ENCODE measurements at regions not wholly inside any gene's neighbourhood (a gene's known extent, or its start where the extent isn't known, plus 50 kb on each side); places are given as distances from the start of the nearest gene placed in this dataset.

DNA sequence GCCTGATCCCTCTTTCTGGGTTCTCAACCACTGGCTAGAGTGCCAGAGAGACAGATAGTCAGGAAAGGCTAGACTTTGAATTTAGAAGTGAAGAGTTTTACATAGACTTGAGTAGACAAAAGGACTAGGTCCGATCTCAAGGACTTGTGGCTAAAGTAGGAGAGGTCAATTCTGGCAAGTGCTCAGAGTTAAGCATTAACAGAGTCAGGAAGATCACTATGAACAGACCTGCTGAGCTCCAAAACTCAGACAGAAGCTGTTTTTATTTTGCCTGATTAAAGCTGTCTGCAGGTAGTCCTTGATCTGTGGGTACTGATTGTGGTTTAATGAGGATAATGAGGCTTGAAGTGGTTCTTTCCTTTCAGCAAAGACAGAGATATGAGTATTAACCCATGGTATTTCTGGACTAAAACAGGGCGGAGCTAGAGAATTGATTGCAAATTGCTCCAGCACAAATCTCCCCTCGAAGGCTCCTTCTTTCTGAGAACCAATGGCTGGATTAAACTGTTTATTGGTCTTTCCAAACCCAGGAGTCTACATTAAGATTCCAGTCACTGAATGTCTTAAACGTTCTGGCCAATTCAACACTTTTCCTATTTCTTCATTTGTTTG is 423.2 kb downstream of the IPMK start:
- DNase-seq: no peak
- in situ Hi-C loops (cut with HindIII; ENCODE audit: low pct_ligation_motif_present, low pct_unique_long_range_greater_than_20kb, low sequenced_read_pairs): no loop called here

DNA sequence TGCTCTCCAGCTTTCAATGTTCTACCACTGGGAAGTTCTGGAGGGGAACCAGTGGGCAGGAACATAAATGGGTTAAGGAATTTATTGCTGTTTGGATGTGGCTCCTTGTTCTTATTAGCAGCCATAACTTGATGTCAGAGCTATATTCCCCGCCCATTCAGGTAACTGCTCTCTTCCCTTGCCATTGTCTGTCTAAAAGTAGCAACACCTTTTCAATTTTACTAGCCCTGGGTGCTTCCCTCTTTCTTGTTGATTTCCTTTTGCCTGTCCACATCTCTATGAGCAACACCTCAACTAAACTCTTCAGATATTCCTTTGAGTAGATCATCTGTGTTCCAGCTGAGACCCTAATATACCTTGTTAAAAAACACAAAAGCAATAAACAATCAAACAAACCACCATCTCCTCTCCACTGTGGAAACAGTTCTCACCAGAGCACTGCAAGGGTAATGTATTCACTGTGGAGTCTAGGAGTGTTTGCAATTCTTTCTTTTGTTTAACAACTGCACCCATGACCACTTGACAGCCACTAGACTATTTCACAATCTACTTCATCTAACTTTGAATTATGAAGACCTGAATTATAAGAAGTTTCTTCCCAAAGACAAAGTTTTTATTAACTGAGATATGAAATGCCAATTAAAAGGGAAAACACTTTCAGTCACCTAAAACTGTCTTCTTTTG is 436.7 kb downstream of the IPMK start:
- in situ Hi-C loops (cut with HindIII; ENCODE audit: low pct_ligation_motif_present, low pct_unique_long_range_greater_than_20kb, low sequenced_read_pairs): no loop called here
- DNase-seq: no peak

DNA sequence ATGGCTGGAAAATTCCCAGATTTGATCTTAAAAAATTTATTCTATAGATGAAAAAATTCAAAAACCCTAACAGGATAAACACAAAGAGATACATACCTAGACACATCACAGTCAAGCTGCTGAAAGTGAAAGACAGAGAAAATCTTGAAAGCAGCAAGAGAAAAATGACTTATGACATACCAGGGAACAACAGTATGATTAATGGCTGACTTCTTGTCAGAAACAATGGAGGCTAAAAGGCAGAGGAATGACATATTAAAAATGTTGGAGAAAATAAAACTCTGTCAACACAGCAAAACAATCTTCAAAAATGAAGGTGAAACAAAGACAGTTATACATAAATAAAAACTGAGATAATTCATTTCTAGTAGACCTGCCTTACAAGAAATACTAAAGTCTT is 442.7 kb downstream of the IPMK start:
- in situ Hi-C loops (cut with HindIII; ENCODE audit: low pct_ligation_motif_present, low pct_unique_long_range_greater_than_20kb, low sequenced_read_pairs): no loop called here
- no peak for DNase-seq

DNA sequence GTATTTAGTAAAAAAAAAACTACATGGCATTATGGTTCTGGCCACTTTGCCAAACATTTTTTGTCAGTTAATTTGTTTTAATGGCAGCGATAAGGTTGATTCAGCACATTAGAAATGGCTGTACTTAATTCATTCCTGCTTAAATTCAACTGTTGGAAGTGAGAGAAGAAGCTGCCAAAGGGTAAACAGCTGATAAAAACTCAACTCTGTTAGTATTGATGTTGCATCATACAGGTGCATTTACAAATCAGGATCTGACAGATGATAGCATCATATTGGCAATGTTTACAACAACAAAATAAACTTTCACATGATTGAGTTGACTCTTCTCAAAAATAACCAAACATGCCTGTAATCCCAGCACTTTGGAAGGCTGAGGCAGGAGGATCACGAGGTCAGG is 444.3 kb downstream of the IPMK start:
- no peak for DNase-seq
- in situ Hi-C loops (cut with HindIII; ENCODE audit: low pct_ligation_motif_present, low pct_unique_long_range_greater_than_20kb, low sequenced_read_pairs): no loop called here

DNA sequence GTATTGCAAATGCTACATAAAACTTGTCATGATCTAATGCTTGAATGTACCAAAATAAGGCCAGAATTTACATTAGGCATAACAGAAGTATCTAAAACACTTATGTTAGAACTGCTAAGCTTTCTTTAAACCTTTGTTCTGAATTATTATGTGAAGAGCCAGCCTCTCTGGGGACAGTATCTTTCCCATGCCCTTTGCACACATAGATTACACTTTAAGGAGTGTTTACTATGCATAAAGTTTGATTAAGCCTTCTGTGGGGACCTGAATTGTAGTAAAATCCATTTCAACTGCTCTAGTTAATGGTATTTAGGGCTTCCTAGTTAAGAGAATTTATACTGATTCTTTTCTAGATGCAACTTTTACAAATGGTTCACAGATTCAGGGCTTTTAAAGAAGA is 444.7 kb downstream of the IPMK start:
- DNase-seq: no peak
- in situ Hi-C loops (cut with HindIII; ENCODE audit: low pct_ligation_motif_present, low pct_unique_long_range_greater_than_20kb, low sequenced_read_pairs): no loop called here

DNA sequence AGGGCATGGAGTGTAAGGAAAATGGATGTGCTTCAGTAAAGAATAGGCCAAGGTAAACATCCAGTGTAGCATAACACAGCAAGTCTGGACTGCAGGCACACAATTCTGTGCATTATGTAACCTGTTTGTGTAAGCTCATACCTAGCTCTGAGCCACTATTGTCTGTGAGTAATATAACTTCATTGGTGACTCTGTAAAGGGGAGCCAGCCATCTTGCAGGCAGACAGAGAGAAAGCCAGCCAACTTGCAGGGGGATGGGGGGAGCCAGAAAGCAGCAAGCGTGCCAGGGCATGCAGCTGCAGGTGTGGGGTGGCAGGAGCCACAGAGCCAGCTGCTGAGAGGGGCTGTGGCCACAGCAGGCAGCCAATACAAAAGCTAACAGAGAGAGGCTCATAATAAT is 449.2 kb downstream of the IPMK start:
- DNase-seq: no peak
- in situ Hi-C loops (cut with HindIII; ENCODE audit: low pct_ligation_motif_present, low pct_unique_long_range_greater_than_20kb, low sequenced_read_pairs): no loop called here

DNA sequence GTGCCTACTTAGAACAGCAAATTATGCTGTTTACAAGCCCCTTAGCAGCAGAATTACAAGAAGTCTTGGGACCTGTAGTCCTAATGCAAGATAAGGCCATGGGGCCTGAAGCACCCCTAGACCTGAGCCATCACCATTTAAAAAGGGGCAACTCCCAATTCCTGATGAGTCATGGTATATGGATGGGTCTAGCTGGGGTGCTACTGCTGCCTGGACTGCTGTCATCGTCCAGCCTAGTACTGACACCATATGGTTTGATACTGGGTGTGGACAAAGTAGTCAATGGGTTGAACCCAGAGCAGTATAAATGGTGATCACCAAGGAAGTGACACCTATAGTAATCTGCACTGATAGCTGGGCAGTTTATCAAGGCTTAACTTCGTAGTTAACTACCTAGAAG is 450.0 kb downstream of the IPMK start:
- in situ Hi-C loops (cut with HindIII; ENCODE audit: low pct_ligation_motif_present, low pct_unique_long_range_greater_than_20kb, low sequenced_read_pairs): no loop called here
- no peak for DNase-seq

DNA sequence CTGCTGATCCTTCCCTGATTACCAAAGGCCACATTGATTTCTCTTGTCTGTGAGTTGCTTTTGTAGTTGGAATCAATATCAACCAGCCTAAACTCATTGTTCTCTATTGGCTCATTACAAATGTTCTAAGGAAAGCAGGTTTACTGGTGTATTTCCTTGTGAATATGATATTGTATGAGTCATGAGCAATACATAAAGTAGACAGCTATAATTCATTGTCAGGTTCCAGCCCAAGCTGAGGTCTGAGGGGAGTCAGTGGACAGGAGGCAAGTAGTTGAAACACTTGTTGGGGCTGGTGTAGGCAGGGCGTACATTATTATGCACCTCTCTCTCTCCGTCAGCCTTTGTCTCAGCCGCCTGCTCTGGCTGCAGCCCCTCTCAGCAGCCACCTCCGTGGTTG is 451.7 kb downstream of the IPMK start:
- no peak for DNase-seq
- in situ Hi-C loops (cut with HindIII; ENCODE audit: low pct_ligation_motif_present, low pct_unique_long_range_greater_than_20kb, low sequenced_read_pairs): no loop called here

DNA sequence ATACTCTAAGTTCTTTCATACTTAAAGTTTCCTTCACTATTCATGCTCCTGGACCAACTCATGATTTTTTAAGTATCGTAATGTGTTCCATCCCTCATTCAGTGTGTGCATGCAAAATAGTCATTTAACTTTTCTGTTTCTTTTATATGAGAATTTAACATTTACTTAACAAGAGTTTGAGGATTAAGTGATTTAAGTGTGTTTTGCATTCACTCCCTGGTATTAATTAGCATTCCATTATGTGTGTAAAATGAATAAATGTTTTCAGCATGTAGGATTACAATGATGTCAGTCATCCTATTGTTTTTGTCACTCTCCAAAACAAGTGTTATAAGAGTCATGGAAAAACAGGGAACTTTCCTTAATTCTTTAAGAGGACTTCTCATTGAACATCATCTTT is 457.7 kb downstream of the IPMK start:
- DNase-seq: no peak
- in situ Hi-C loops (cut with HindIII; ENCODE audit: low pct_ligation_motif_present, low pct_unique_long_range_greater_than_20kb, low sequenced_read_pairs): no loop called here

DNA sequence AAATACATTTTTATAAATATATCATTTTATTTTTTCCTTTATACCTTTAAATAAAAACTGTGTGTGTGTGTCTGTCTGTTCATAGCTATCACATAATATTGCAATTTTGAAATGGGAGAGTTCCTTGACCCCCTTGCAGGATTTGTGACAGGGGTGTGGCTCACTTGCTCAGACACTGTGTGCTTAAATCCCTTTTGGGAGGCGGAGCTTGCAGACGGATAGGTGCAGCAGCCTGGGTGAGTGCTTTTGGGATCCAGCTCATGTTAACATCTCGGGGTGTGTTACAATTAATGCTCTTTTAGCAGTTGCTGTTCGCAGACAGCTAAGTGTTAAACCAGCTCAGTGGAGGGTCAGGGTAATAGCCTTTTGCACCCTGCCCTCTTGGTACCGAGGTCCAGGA is 459.8 kb downstream of the IPMK start:
- no peak for DNase-seq
- in situ Hi-C loops (cut with HindIII; ENCODE audit: low pct_ligation_motif_present, low pct_unique_long_range_greater_than_20kb, low sequenced_read_pairs): no loop called here

DNA sequence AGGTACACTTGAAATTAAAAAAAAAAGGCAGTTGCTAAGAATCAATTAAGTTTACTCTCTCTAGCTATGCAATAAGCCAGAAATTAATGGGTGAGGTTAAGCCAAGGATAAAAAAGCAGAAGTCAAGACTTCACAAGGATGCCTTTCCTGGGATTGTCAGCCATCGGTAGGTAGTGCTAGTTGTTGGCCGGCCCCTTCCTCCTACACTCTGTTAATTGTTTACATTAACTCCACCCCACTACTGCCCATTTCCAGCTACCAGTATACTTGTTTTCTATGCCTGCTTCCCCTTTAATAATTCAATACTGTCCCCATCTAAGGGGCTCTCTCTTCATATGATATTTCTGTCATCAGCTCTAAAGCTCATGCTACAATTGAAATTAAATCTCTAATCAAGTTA is 461.0 kb downstream of the IPMK start:
- no peak for DNase-seq
- in situ Hi-C loops (cut with HindIII; ENCODE audit: low pct_ligation_motif_present, low pct_unique_long_range_greater_than_20kb, low sequenced_read_pairs): no loop called here

DNA sequence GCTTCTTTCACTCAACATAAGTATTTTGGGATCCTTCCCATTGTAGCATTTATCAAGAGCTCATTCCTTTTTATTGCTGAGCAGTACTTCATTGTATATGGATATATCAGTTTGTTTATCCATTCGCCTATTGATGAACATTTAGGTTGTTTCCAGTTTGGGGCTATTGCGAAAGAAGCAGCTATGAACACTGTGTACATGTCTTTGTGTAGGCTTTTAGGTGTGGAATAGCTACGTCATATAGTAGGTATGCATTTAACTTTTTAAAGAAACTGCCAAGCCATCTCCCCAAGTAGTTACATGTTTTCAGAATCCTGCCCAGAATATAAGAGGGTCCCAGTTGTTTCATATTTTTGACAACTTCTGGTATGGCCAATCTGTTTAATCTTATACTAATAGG is 468.1 kb downstream of the IPMK start:
- in situ Hi-C loops (cut with HindIII; ENCODE audit: low pct_ligation_motif_present, low pct_unique_long_range_greater_than_20kb, low sequenced_read_pairs): no loop called here
- no peak for DNase-seq

DNA sequence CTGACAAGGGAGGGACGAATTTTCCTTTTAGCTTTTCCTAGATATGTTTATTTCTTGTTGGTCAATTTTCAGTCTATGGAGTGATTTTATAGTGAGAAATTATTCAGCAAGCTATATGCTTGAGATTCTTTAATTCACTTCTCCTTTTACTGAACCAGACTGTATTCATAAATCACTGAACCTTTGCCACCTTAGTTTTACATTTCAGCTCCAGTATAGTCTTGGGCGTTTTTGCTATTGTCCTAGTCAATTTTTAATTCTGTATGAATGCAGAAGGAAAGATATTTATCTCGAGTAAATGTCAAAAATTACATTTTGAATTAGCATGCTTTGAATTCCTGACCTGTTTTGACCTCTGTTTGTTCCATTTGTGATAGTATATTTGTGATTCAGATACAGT is 468.9 kb downstream of the IPMK start:
- no peak for DNase-seq
- in situ Hi-C loops (cut with HindIII; ENCODE audit: low pct_ligation_motif_present, low pct_unique_long_range_greater_than_20kb, low sequenced_read_pairs): no loop called here

DNA sequence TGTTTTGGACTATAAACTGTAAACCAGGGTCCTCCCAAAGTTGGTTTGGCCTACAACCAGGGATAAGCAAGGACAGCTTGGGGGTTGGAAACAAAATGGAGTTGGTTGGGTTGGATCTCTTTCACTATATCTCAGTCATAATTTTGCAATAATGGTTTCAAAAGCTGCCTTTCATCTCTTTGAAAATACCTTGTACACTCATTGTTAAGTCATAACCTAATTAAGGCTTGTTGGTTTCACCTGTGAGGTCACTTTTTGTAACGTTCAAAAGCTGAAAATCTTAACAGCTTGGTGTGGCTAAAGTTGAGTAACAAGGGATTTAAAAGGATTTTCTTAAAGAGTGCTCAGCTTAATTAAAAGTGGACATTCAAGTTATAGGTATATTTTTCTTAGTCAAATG is 476.1 kb downstream of the IPMK start:
- in situ Hi-C loops (cut with HindIII; ENCODE audit: low pct_ligation_motif_present, low pct_unique_long_range_greater_than_20kb, low sequenced_read_pairs): no loop called here
- DNase-seq: no peak

DNA sequence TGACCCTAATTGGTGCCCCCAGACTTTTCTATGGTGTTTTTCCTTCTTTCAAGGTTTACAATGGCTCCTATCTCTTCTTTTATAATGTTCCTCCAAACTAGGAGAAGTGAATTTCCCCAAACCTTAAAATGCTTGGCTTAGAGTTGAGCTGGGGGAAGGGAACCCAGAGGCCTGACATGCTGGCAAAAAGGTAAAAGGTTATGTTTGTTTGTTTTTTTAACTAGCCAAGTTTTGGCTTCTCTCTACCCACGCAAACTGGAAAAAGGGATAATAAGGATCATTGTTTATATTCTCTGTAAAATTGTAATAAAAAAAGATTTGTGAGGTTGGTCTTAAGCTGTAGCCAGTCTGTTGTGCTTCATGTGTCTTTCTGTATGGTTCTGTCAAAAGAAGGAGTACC is 477.0 kb downstream of the IPMK start:
- DNase-seq: no peak
- in situ Hi-C loops (cut with HindIII; ENCODE audit: low pct_ligation_motif_present, low pct_unique_long_range_greater_than_20kb, low sequenced_read_pairs): no loop called here

DNA sequence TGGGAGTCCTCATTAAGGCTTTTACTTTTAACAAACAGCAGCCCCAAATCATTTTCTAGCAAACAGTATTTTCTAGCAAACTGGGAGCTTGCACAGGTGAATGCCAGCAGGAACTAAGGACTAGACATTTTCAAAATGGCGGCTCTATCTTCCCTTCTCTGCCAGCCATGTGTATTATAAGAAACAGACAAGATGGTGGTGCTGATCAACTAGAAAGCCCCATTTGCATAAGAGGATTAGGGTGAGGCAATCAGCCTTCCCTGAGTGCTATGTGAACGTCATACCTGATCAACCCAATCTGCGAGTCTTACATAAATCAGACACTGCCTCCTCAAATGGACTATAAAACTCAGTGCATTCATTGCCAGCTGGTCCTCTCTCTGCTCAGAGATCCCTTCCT is 479.6 kb downstream of the IPMK start:
- in situ Hi-C loops (cut with HindIII; ENCODE audit: low pct_ligation_motif_present, low pct_unique_long_range_greater_than_20kb, low sequenced_read_pairs): no loop called here
- no peak for DNase-seq

DNA sequence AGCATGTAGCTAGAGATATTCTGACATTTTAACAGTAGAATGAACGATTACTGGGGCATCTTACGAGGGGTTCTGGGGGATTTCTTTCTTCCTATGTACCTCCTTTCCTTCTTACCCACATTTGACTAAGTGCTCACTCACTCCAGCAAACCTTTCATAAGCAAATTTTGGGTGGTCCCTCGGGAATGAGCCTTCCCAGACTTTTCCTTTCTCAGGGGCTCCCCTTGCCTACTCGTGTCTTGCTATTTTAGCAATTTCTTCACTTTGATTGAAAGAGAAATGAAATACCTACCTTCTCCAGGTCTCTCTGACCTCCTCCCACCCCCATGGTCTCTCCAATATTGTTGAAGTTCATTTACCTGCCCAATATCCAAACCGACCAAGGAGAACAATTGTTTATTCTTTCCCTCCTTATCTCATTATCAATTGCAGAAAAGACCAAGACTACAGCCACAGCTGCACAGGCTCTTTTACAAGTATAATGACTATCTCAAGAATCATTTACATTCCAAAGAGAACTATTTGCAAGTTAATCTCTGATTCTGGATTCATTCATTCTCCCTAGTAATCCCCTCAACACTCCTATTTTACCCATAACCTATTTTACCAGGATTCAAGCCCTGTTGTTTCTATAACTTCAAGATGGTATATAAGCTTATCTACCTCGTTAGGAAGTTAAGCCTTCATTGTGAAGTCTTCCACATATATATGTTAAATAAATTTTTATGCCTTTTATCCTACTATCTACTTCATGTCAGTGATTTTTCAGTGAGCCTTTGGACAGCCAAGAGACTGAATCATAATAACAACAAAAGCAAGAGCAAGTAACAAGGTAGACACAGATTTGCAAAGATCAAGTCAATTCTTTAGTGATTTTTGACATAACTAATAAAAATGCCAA is 480.6 kb downstream of the IPMK start:
- in situ Hi-C loops (cut with HindIII; ENCODE audit: low pct_ligation_motif_present, low pct_unique_long_range_greater_than_20kb, low sequenced_read_pairs): no loop called here
- no peak for DNase-seq

DNA sequence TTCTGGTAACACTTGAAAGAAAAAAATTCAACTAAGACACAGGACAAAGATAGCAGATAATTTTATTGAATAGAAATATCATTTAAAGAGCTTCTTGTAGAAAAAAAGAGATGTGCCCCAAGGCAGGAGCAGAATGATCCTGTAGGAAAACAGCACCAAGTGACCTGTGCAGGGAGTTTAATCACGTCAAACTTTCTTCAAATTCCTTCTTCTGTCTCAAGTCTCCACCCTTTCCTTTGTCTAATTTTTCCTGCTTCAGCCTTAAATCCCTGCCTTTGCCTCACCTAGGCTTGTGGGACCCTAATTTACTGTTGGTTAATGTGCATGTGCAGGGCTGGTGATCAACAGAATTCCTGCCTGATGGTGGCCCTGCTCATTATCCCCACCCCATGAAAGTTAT is 481.4 kb downstream of the IPMK start:
- no peak for DNase-seq
- in situ Hi-C loops (cut with HindIII; ENCODE audit: low pct_ligation_motif_present, low pct_unique_long_range_greater_than_20kb, low sequenced_read_pairs): no loop called here

DNA sequence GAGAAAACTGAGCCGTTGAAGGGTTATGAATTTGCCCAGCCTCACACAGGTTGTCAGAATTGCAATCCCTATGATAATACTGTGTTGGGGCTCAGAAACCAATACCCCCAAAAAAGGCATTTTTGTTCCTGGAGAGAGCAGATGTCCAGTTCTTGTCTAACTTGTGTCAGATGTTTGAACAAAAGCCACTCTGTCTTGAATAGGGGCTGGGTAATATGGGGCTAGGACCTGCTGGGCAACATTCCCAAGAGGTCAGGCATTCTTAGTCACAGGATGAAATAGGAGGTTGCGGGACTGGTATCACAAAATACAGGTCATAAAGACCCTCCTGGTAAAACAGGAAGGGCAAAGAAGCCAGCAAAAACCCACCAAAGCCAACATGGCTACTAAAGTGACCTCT is 482.1 kb downstream of the IPMK start:
- in situ Hi-C loops (cut with HindIII; ENCODE audit: low pct_ligation_motif_present, low pct_unique_long_range_greater_than_20kb, low sequenced_read_pairs): no loop called here
- DNase-seq: no peak

DNA sequence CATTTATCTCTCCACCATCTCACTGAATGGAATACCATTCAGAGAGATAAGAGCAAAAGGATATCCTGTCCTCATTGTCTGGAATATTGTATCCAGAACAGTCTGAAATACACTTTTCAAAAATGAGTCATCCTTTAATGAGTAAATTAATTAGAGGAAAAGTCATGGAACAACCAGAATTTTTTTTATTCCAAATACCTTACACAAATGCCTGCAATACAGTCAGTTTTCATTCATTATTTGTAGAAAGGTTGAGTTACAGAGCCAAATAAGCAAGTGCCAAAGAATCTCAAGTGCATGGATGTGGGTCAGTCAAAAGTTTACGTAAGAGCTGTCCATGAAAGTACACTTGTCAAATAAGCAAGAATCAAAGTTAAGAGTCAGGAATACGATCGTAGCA is 482.6 kb downstream of the IPMK start:
- in situ Hi-C loops (cut with HindIII; ENCODE audit: low pct_ligation_motif_present, low pct_unique_long_range_greater_than_20kb, low sequenced_read_pairs): no loop called here
- DNase-seq: no peak
